OCI-LY7 (cell line): ENCODE measurements at regions not wholly inside any gene's neighbourhood (a gene's known extent, or its start where the extent isn't known, plus 50 kb on each side); places are given as distances from the start of the nearest gene placed in this dataset.

Experiments used
- CTCF ChIP-seq: fragments of 200-600 bp; sonication (generic); conservative IDR thresholded peaks from 2 replicates; pipeline ENCODE4 v1.5.1; 2014; ENCODE audit warnings: mild to moderate bottlenecking, antibody characterized with exemption, low read length, moderate library complexity, mixed read lengths
- EZH2phosphoT487 ChIP-seq: fragments of 200-600 bp; sonication (generic); IDR thresholded peaks from 2 replicates; pipeline ENCODE4 v1.6.1; 2018; ENCODE audit warnings: low read depth, borderline replicate concordance, mild to moderate bottlenecking, mixed run types, antibody characterized with exemption, low read length, moderate library complexity, mixed read lengths

GRCh38 chr3:94405258-94406035 lies 342.6 kb downstream of the NSUN3 start:
- TF ChIP-seq CTCF (no peak), EZH2phosphoT487 (no peak)
